ENCODE measurements at regions not wholly inside any gene's neighbourhood (a gene's known extent, or its start where the extent isn't known, plus 50 kb on each side); places are given as distances from the start of the nearest gene placed in this dataset.

DNA sequence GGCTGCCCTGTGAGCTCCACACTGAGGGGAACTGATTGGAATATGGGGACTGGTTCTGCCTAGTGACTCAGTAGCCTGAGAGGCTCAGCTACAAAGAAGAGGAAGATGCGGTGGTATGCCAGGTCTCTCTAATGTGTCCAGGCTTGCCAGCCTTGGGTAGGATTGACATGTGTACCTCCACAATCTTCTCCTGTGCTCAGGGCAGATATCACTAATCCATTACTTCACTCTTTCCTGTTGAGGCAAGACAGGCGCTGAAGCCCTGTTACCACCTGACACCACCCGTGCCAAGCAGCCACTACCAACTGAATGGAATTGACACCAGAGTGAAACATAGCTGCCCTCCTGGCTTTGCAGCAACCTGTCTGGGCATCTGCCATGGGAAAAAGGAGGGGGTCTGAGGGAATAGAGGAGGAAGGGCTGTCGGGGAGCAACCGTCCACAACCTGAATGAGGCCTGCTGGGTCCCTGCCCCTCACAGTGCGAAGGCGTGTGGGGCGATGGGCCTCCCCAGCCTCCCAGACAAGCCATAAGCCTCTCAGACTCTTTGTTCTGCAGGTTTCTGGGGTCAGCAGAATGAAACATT, 114.7 kb upstream of the CXCL14 start:
- Mint-ChIP-seq H3K27ac (no peak overlapping the region), H3K4me3 (no peak overlapping the region), H3K4me1 (ENCODE audit: low read depth) (no peaks in the 10 kb centered on the region), H3K27me3 (ENCODE audit: insufficient read depth) (peaks cover 26% of the 10 kb centered on the region), H3K36me3 (ENCODE audit: low read depth) (no peaks in the 10 kb centered on the region), H3K9me3 (no peaks in the 10 kb centered on the region)
- no peak for DNase-seq
- TF ChIP-seq, protein P1, sequence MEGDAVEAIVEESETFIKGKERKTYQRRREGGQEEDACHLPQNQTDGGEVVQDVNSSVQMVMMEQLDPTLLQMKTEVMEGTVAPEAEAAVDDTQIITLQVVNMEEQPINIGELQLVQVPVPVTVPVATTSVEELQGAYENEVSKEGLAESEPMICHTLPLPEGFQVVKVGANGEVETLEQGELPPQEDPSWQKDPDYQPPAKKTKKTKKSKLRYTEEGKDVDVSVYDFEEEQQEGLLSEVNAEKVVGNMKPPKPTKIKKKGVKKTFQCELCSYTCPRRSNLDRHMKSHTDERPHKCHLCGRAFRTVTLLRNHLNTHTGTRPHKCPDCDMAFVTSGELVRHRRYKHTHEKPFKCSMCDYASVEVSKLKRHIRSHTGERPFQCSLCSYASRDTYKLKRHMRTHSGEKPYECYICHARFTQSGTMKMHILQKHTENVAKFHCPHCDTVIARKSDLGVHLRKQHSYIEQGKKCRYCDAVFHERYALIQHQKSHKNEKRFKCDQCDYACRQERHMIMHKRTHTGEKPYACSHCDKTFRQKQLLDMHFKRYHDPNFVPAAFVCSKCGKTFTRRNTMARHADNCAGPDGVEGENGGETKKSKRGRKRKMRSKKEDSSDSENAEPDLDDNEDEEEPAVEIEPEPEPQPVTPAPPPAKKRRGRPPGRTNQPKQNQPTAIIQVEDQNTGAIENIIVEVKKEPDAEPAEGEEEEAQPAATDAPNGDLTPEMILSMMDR (IDR thresholded peaks at IDR 0.05), result no peak

DNA sequence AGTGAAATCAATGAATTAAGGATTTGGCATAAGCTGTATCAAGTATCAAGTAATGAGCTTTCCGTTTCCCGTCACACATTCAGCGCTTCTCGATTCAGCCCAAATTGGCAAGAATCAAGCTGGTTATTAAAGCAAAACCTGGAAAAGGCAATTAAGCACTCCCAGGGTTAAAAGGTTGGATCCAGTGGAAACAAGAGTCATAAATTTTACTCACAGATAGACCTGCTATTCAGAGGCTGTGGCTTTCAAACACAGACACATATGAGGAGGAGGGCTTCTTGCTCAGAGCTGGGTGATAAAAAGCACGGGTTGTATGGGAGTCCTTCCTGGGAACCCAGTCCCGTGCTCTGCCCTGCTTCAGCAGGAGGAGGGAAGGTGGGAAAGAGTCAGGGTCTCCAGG, 112.3 kb upstream of the CXCL14 start:
- Mint-ChIP-seq H3K9me3 (no peaks in the 10 kb centered on the region), H3K27ac (no peak overlapping the region), H3K27me3 (ENCODE audit: insufficient read depth) (peaks cover 23% of the 10 kb centered on the region), H3K4me3 (no peak overlapping the region), H3K36me3 (ENCODE audit: low read depth) (no peaks in the 10 kb centered on the region), H3K4me1 (ENCODE audit: low read depth) (no peaks in the 10 kb centered on the region)
- TF ChIP-seq, protein P1 (IDR thresholded peaks at IDR 0.05), result no peak
- no peak for DNase-seq

- no peak overlapping the region for H3K4me3 Mint-ChIP-seq
- H3K27me3 Mint-ChIP-seq (ENCODE audit: insufficient read depth), result peaks cover 26% of the 10 kb centered on the region
- no peak overlapping the region for H3K27ac Mint-ChIP-seq
- no peaks in the 10 kb centered on the region for H3K9me3 Mint-ChIP-seq
- no peaks in the 10 kb centered on the region for H3K36me3 Mint-ChIP-seq (ENCODE audit: low read depth)
- TF ChIP-seq, protein P1 (IDR thresholded peaks at IDR 0.05), result no peak
- no peaks in the 10 kb centered on the region for H3K4me1 Mint-ChIP-seq (ENCODE audit: low read depth)
- DNase-seq, result no peak
These were observed 111.7 kb upstream of the CXCL14 start for GRCh38 chr5:135690466-135690865.

GRCh38 chr5:135689506-135689905, 110.7 kb upstream of the CXCL14 start:
- no peaks in the 10 kb centered on the region for H3K4me1 Mint-ChIP-seq (ENCODE audit: low read depth)
- no peaks in the 10 kb centered on the region for H3K9me3 Mint-ChIP-seq
- H3K36me3 Mint-ChIP-seq (ENCODE audit: low read depth), result no peaks in the 10 kb centered on the region
- no peak for DNase-seq
- H3K27me3 Mint-ChIP-seq (ENCODE audit: insufficient read depth), result peaks cover 26% of the 10 kb centered on the region
- H3K27ac Mint-ChIP-seq, result no peak overlapping the region
- TF ChIP-seq, protein P1 (IDR thresholded peaks at IDR 0.05), result no peak
- H3K4me3 Mint-ChIP-seq, result no peak overlapping the region

- no peaks in the 10 kb centered on the region for H3K4me1 Mint-ChIP-seq (ENCODE audit: low read depth)
- H3K9me3 Mint-ChIP-seq, result no peaks in the 10 kb centered on the region
- no peaks in the 10 kb centered on the region for H3K36me3 Mint-ChIP-seq (ENCODE audit: low read depth)
- H3K27ac Mint-ChIP-seq, result no peak overlapping the region
- TF ChIP-seq, protein P1 (IDR thresholded peaks at IDR 0.05), result no peak
- no peak overlapping the region for H3K4me3 Mint-ChIP-seq
- peaks cover 25% of the 10 kb centered on the region for H3K27me3 Mint-ChIP-seq (ENCODE audit: insufficient read depth)
- DNase-seq, result no peak
These were observed 109.6 kb upstream of the CXCL14 start for GRCh38 chr5:135688385-135688784.

DNA sequence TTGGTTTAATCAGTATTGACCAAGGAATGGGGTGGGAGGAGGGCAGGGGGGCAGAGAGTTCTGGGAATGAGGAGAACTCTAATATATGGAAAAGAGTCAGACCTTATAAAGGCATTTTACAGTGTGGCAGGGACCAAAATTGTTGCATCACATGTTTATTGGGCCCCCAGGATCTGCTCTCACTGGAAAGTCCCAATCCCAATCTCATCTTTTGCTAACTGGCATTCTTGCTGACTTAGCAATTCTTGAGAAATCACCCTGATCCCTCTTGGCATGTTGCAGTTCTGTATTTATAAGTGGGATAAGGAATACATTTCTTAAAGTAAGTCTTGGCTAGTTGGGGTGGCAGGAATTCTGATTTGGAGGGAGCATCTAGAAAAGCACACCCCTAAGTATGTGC, 104.4 kb upstream of the CXCL14 start:
- H3K27ac Mint-ChIP-seq, result no peak overlapping the region
- TF ChIP-seq, protein P1 (IDR thresholded peaks at IDR 0.05), result no peak

More for the DNA sequence above, 104.4 kb upstream of the CXCL14 start:
- Mint-ChIP-seq H3K4me1 (ENCODE audit: low read depth) (no peaks in the 10 kb centered on the region), H3K36me3 (ENCODE audit: low read depth) (no peaks in the 10 kb centered on the region), H3K27me3 (ENCODE audit: insufficient read depth) (peaks cover 10% of the 10 kb centered on the region; the same call in 1 of the 2 replicates), H3K9me3 (peaks cover 6% of the 10 kb centered on the region; the same call in 1 of the 2 replicates), H3K4me3 (no peak overlapping the region)
- DNase-seq, result no peak
